H1 (cell line): ENCODE measurements at regions not wholly inside any gene's neighbourhood (a gene's known extent, or its start where the extent isn't known, plus 50 kb on each side); places are given as distances from the start of the nearest gene placed in this dataset.

Experiments
- TAF1 ChIP-seq: IDR thresholded peaks from 2 replicates; pipeline ENCODE4 v1.6.1; 2011; ENCODE audit warnings: mild to moderate bottlenecking, low read depth, low read length
- TCF12 ChIP-seq: IDR thresholded peaks from 2 replicates; pipeline ENCODE4 v1.6.1; 2011; ENCODE audit warnings: low read depth, mild to moderate bottlenecking, low read length
- USF2 ChIP-seq: IDR thresholded peaks from 2 replicates; pipeline ENCODE4 v1.6.1; 2011; ENCODE audit warnings: low read length, improper control_type of control experiment

- TF ChIP-seq TAF1 (no peak), TCF12 (no peak), USF2 (no peak)
Measured at GRCh38 chr14:77990337-77990736, 179.8 kb upstream of the NRXN3 start (continued).
